ENCODE measurements at regions not wholly inside any gene's neighbourhood (a gene's known extent, or its start where the extent isn't known, plus 50 kb on each side); places are given as distances from the start of the nearest gene placed in this dataset.
A peak's percentile ranks its signal among the peaks of the same experiment; 100 is the strongest.
"Not testable (repeated sequence)": the region's sequence is repeated elsewhere in the genome, so short reads cannot be mapped to it uniquely, and the experiment has no call there.

GRCh38 chr2:113386780-113387433 lies 50.6 kb upstream of the ZNG1B start:
- not testable (repeated sequence) for H3K9me3 ChIP-seq (ENCODE audit: control insufficient read depth, low read length); H3K36me3 ChIP-seq (ENCODE audit: control insufficient read depth in 1 of 2, insufficient read depth in 2 of 2, low read length in 1 of 2); H3K4me3 ChIP-seq (ENCODE audit: low read length in 2 of 2); ATAC-seq (ENCODE audit: low FRiP score); DNase-seq; H3K27ac ChIP-seq (ENCODE audit: low read depth in 1 of 2, low read length in 2 of 2); H3K27me3 ChIP-seq (ENCODE audit: control insufficient read depth in 1 of 2, insufficient read depth in 2 of 2, low read length in 1 of 2); H3K4me1 ChIP-seq (ENCODE audit: control insufficient read depth in 1 of 2, insufficient read depth in 2 of 2, low read length in 2 of 2)
- intact Hi-C loops (cut with DNase I): loop anchor here in 1 of 2 donors (5.0 kb wide), 1 partner anchor 250 kb away; no protein-coding TSS in a partner anchor
- WGBS, 2 donors: 75 to 77% methylated on average over 6 of the region's 6 CpGs

GRCh38 chr2:113379621-113380020 lies 57.9 kb upstream of the ZNG1B start:
- intact Hi-C loops (cut with DNase I): loop anchor here in 1 of 2 donors (10.0 kb wide), 1 partner anchor 245 kb away; no protein-coding TSS in a partner anchor

GRCh38 chr2:113376913-113377445 lies 60.5 kb upstream of the ZNG1B start:
- WGBS, 2 donors: 89 to 94% methylated on average over 3 of the region's 3 CpGs
- H3K27ac ChIP-seq (ENCODE audit: low read depth in 1 of 2, low read length in 2 of 2): no peak overlapping the region
- H3K4me1 ChIP-seq (ENCODE audit: control insufficient read depth in 1 of 2, insufficient read depth in 2 of 2, low read length in 2 of 2): no peaks in the 10 kb centered on the region
- ATAC-seq (ENCODE audit: low FRiP score) (no peak), DNase-seq (no peak)
- intact Hi-C loops (cut with DNase I): loop anchor here in 1 of 2 donors (10.0 kb wide), 1 partner anchor 242 kb away; no protein-coding TSS in a partner anchor
- H3K27me3 ChIP-seq (ENCODE audit: control insufficient read depth in 1 of 2, insufficient read depth in 2 of 2, low read length in 1 of 2): peaks cover 0 to 2% of the 10 kb centered on the region in 2 donors
- H3K36me3 ChIP-seq (ENCODE audit: control insufficient read depth in 1 of 2, insufficient read depth in 2 of 2, low read length in 1 of 2): no peaks in the 10 kb centered on the region
- H3K9me3 ChIP-seq (ENCODE audit: control insufficient read depth, low read length): no peaks in the 10 kb centered on the region
- no peak overlapping the region for H3K4me3 ChIP-seq (ENCODE audit: low read length in 2 of 2)

More at GRCh38 chr2:113379621-113380020, 57.9 kb upstream of the ZNG1B start:
- DNase-seq; H3K9me3 ChIP-seq (ENCODE audit: control insufficient read depth, low read length); H3K36me3 ChIP-seq (ENCODE audit: control insufficient read depth in 1 of 2, insufficient read depth in 2 of 2, low read length in 1 of 2); H3K4me1 ChIP-seq (ENCODE audit: control insufficient read depth in 1 of 2, insufficient read depth in 2 of 2, low read length in 2 of 2); ATAC-seq (ENCODE audit: low FRiP score); H3K4me3 ChIP-seq (ENCODE audit: low read length in 2 of 2); H3K27ac ChIP-seq (ENCODE audit: low read depth in 1 of 2, low read length in 2 of 2); H3K27me3 ChIP-seq (ENCODE audit: control insufficient read depth in 1 of 2, insufficient read depth in 2 of 2, low read length in 1 of 2): not testable (repeated sequence)
- WGBS, 2 donors: 78 to 79% methylated on average over 2 of the region's 2 CpGs

DNA sequence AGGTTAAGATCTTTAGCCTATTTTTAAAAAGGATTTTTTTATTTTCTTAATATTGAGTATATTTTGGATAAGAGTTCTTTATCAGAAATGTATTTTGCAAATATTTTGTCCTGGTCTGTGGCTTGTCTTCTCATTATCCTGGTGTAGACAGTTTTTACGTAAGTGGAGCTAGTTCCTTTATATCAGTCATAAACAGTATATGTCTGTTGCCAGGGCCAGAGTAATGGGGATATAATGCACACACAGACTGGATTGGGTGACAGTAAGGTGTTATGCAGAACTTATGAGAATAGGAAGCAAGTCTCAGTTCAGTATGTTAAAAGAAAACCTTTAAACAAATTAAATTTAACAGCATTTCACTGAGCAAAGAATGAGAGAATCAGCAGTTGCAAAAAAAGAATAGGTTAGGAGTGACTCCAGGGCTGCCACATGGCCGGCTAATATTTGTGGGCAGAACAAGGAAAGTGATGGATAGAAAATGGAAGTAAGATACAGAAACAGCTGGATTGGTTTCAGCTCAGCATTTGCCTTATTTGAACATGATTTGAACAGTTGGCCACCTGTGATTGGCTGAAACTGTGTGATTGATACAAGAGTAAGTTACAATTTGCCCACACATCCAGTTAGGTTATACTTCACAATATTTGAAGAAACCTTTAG lies 61.1 kb upstream of the ZNG1B start:
- Histone ChIP-seq H3K4me1 (ENCODE audit: control insufficient read depth in 1 of 2, insufficient read depth in 2 of 2, low read length in 2 of 2) (no peaks in the 10 kb centered on the region), H3K27ac (ENCODE audit: low read depth in 1 of 2, low read length in 2 of 2) (no peak overlapping the region), H3K4me3 (ENCODE audit: low read length in 2 of 2) (no peak overlapping the region), H3K36me3 (ENCODE audit: control insufficient read depth in 1 of 2, insufficient read depth in 2 of 2, low read length in 1 of 2) (no peaks in the 10 kb centered on the region), H3K27me3 (ENCODE audit: control insufficient read depth in 1 of 2, insufficient read depth in 2 of 2, low read length in 1 of 2) (peaks cover 0 to 2% of the 10 kb centered on the region in 2 donors), H3K9me3 (ENCODE audit: control insufficient read depth, low read length) (no peaks in the 10 kb centered on the region)
- WGBS, 2 donors: 84 to 86% methylated on average over 2 of the region's 2 CpGs
- ATAC-seq (ENCODE audit: low FRiP score): no peak
- intact Hi-C loops (cut with DNase I): loop anchor here in 1 of 2 donors (10.0 kb wide), 1 partner anchor 242 kb away; no protein-coding TSS in a partner anchor
- DNase-seq: no peak

GRCh38 chr2:113374857-113375256 lies 62.6 kb upstream of the ZNG1B start:
- not testable (repeated sequence) for ATAC-seq (ENCODE audit: low FRiP score); H3K36me3 ChIP-seq (ENCODE audit: control insufficient read depth in 1 of 2, insufficient read depth in 2 of 2, low read length in 1 of 2); H3K27ac ChIP-seq (ENCODE audit: low read depth in 1 of 2, low read length in 2 of 2); H3K27me3 ChIP-seq (ENCODE audit: control insufficient read depth in 1 of 2, insufficient read depth in 2 of 2, low read length in 1 of 2); H3K4me1 ChIP-seq (ENCODE audit: control insufficient read depth in 1 of 2, insufficient read depth in 2 of 2, low read length in 2 of 2); H3K9me3 ChIP-seq (ENCODE audit: control insufficient read depth, low read length); H3K4me3 ChIP-seq (ENCODE audit: low read length in 2 of 2); DNase-seq
- intact Hi-C loops (cut with DNase I): loop anchor here in 1 of 2 donors (10.0 kb wide), 1 partner anchor 240 kb away; no protein-coding TSS in a partner anchor
- 21 to 25% methylated on average over 4 of the region's 4 CpGs for WGBS, 2 donors

DNA sequence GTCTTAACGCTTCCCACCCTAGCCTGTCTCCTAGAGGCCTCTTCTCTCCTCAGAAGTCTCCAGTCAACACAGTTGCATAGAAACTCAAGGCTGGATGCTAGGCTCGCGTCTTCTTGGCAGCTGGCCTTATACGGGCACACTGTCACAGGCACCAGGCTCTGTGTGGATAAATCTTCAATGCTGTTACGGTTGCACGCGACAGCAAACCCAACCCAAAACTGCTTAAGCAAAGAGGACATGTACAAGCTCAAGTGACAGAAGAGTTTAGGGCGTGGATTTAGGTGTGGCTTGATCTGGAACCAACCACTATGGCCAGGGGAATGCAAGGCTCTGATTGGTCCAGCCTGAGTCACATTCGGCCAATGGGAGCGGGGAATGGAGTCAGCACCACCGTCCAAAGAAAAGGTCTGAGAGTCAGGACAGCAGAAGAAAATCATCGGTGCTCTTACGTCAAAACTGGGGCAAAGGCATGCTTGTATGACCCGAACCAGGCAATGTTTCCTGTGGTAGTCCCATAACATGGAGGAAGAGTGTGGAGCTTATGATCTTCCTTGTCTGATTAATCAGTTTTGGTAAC lies 65.1 kb upstream of the ZNG1B start:
- not testable (repeated sequence) for ATAC-seq (ENCODE audit: low FRiP score); H3K9me3 ChIP-seq (ENCODE audit: control insufficient read depth, low read length); H3K27ac ChIP-seq (ENCODE audit: low read depth in 1 of 2, low read length in 2 of 2); H3K4me3 ChIP-seq (ENCODE audit: low read length in 2 of 2); H3K36me3 ChIP-seq (ENCODE audit: control insufficient read depth in 1 of 2, insufficient read depth in 2 of 2, low read length in 1 of 2); H3K4me1 ChIP-seq (ENCODE audit: control insufficient read depth in 1 of 2, insufficient read depth in 2 of 2, low read length in 2 of 2); DNase-seq; H3K27me3 ChIP-seq (ENCODE audit: control insufficient read depth in 1 of 2, insufficient read depth in 2 of 2, low read length in 1 of 2)
- 76 to 79% methylated on average over 14 of the region's 14 CpGs for WGBS, 2 donors
- intact Hi-C loops (cut with DNase I): loop anchor here in 1 of 2 donors (10.0 kb wide), 1 partner anchor 238 kb away; no protein-coding TSS in a partner anchor

- peak in 1 of 2 donors; percentile 69 for DNase-seq
- H3K27me3 ChIP-seq (ENCODE audit: control insufficient read depth in 1 of 2, insufficient read depth in 2 of 2, low read length in 1 of 2): no peaks in the 10 kb centered on the region
- 11 to 12% methylated on average over 9 of the region's 9 CpGs for WGBS, 2 donors
- H3K36me3 ChIP-seq (ENCODE audit: control insufficient read depth in 1 of 2, insufficient read depth in 2 of 2, low read length in 1 of 2): no peaks in the 10 kb centered on the region
- H3K4me3 ChIP-seq (ENCODE audit: low read length in 2 of 2): no peak overlapping the region
- H3K27ac ChIP-seq (ENCODE audit: low read depth in 1 of 2, low read length in 2 of 2): no peak overlapping the region
- no peaks in the 10 kb centered on the region for H3K9me3 ChIP-seq (ENCODE audit: control insufficient read depth, low read length)
- ATAC-seq (ENCODE audit: low FRiP score): peak; percentile 88
- no peaks in the 10 kb centered on the region for H3K4me1 ChIP-seq (ENCODE audit: control insufficient read depth in 1 of 2, insufficient read depth in 2 of 2, low read length in 2 of 2)
- intact Hi-C loops (cut with DNase I): loop anchor here (1.0 to 10.0 kb wide), 3 partner anchors 121 to 236 kb away; no protein-coding TSS in a partner anchor
These were observed 66.9 kb upstream of the ZNG1B start for GRCh38 chr2:113370478-113371091.

GRCh38 chr2:113370030-113370429 lies 67.5 kb upstream of the ZNG1B start:
- WGBS, 2 donors: 52 to 53% methylated on average over 5 of the region's 5 CpGs
- Histone ChIP-seq H3K27me3 (ENCODE audit: control insufficient read depth in 1 of 2, insufficient read depth in 2 of 2, low read length in 1 of 2) (no peaks in the 10 kb centered on the region), H3K4me1 (ENCODE audit: control insufficient read depth in 1 of 2, insufficient read depth in 2 of 2, low read length in 2 of 2) (no peaks in the 10 kb centered on the region), H3K27ac (ENCODE audit: low read depth in 1 of 2, low read length in 2 of 2) (no peak overlapping the region), H3K36me3 (ENCODE audit: control insufficient read depth in 1 of 2, insufficient read depth in 2 of 2, low read length in 1 of 2) (no peaks in the 10 kb centered on the region), H3K4me3 (ENCODE audit: low read length in 2 of 2) (no peak overlapping the region), H3K9me3 (ENCODE audit: control insufficient read depth, low read length) (no peaks in the 10 kb centered on the region)
- no peak for ATAC-seq (ENCODE audit: low FRiP score)
- intact Hi-C loops (cut with DNase I): loop anchor here (1.0 to 10.0 kb wide), 3 partner anchors 121 to 235 kb away; no protein-coding TSS in a partner anchor
- DNase-seq: no peak
